GM23248 (cell line): ENCODE measurements at regions not wholly inside any gene's neighbourhood (a gene's known extent, or its start where the extent isn't known, plus 50 kb on each side); places are given as distances from the start of the nearest gene placed in this dataset.

Source experiments
- DNase-seq: peaks from one replicate; pipeline ENCODE4 v3.0.0-alpha.2; 2015
- H2AFZ ChIP-seq: fragments of 200-600 bp; sonication (generic); 2 replicates; pipeline ENCODE4 v1.6.1; 2016; ENCODE audit warnings: antibody characterized with exemption
- H3F3A ChIP-seq: fragments of 200-600 bp; sonication (generic); 2 replicates; pipeline ENCODE4 v1.6.1; 2016; ENCODE audit warnings: mild to moderate bottlenecking, antibody characterized with exemption, mixed run types; ENCODE audit not compliant: insufficient read depth
- H3K27ac ChIP-seq: fragments of 200-600 bp; sonication (generic); 2 replicates; pipeline ENCODE4 v1.5.1; 2016; ENCODE audit warnings: mild to moderate bottlenecking
- H3K27me3 ChIP-seq: fragments of 200-600 bp; sonication (generic); replicated peaks from 2 replicates; pipeline ENCODE4 v1.6.1; 2016; ENCODE audit warnings: mild to moderate bottlenecking; ENCODE audit not compliant: insufficient read depth
- H3K36me3 ChIP-seq: fragments of 200-600 bp; sonication (generic); 2 replicates; pipeline ENCODE4 v1.6.1; 2016; ENCODE audit warnings: low read depth, mild to moderate bottlenecking
- H3K4me1 ChIP-seq: fragments of 200-600 bp; sonication (generic); 2 replicates; pipeline ENCODE4 v1.6.1; 2016; ENCODE audit warnings: mild to moderate bottlenecking; ENCODE audit not compliant: insufficient read depth
- H3K4me2 ChIP-seq: fragments of 200-600 bp; sonication (generic); one replicate; pipeline ENCODE4 v1.6.1; 2016; ENCODE audit warnings: mild to moderate bottlenecking; ENCODE audit not compliant: unreplicated experiment
- H3K4me3 ChIP-seq: fragments of 200-600 bp; sonication (generic); 2 replicates; pipeline ENCODE4 v1.5.1; 2016; ENCODE audit warnings: mild to moderate bottlenecking
- H3K79me2 ChIP-seq: fragments of 200-600 bp; sonication (generic); 2 replicates; pipeline ENCODE4 v1.6.1; 2016; ENCODE audit warnings: mild to moderate bottlenecking; ENCODE audit not compliant: insufficient read depth
- H3K9ac ChIP-seq: fragments of 200-600 bp; sonication (generic); 2 replicates; pipeline ENCODE4 v1.6.1; 2016; ENCODE audit warnings: mild to moderate bottlenecking
- H3K9me2 ChIP-seq: fragments of 200-600 bp; sonication (generic); 2 replicates; pipeline ENCODE4 v1.6.1; 2016; ENCODE audit warnings: mixed run types, mild to moderate bottlenecking, moderate library complexity; ENCODE audit not compliant: insufficient read depth
- H3K9me3 ChIP-seq: fragments of 200-600 bp; sonication (generic); one replicate; pipeline ENCODE4 v1.6.1; 2017; ENCODE audit warnings: low read depth
- H4K20me1 ChIP-seq: fragments of 200-600 bp; sonication (generic); 2 replicates; pipeline ENCODE4 v1.6.0; 2016; ENCODE audit not compliant: insufficient read depth
- EZH2 ChIP-seq: fragments of 200-600 bp; sonication (generic); IDR thresholded peaks from 2 replicates; pipeline ENCODE4 v1.6.1; 2018; ENCODE audit warnings: antibody characterized with exemption, mild to moderate bottlenecking; ENCODE audit not compliant: insufficient read depth, poor library complexity, severe bottlenecking
- EZH2phosphoT487 ChIP-seq: fragments of 200-600 bp; sonication (generic); IDR thresholded peaks from 2 replicates; pipeline ENCODE4 v1.6.1; 2018; ENCODE audit warnings: antibody characterized with exemption, moderate library complexity, mild to moderate bottlenecking, low read depth; ENCODE audit not compliant: insufficient read depth
- WGBS, 2 experiments: methylation state at CpG; one replicate each; pipeline ENCODE4 v1.1.6; 2015 to 2017; ENCODE audit warnings: low lambda C conversion rate in 2 of 2, low coverage in 1 of 2; ENCODE audit errors: missing lambda C conversion rate in 2 of 2; 5-methylcytosine and 5-hydroxymethylcytosine counted together
- in situ Hi-C: fragments of 300-500 bp; cut with MboI; formaldehyde crosslinking; loops from 2 replicates; pipeline ENCODE4 v1.15.0; 2020

DNA sequence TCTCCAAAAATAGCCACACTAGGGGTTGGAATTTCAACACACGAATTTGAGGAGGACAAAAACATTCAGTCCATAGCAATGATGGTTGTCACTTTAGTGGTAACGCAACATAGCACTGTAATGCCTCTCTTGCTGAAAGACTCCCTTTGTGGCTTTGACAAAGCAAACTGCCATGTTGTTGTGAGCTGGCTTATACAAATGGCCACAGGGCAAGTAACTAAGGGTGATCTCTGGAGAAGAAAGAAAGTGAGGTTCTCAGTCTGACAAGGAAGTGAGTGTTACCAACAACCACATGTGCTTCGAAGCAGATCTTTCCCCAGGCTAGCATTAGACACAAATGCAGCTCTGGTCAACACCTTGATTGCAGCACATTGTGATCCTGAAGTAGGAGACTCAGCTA lies 79.1 kb upstream of the PCDH17 start:
- H3K9me3 ChIP-seq, result no peaks in the 10 kb centered on the region

GRCh38 chr13:57553932-57554331 lies 77.6 kb upstream of the PCDH17 start:
- in situ Hi-C loops, result no loop called here
- Histone ChIP-seq H3F3A (no peaks in the 10 kb centered on the region), H3K4me3 (no peak overlapping the region), H3K27me3 (no peaks in the 10 kb centered on the region), H3K9ac (no peak overlapping the region), H3K9me2 (no peaks in the 10 kb centered on the region), H3K9me3 (no peaks in the 10 kb centered on the region), H3K36me3 (no peaks in the 10 kb centered on the region), H3K4me2 (no peak overlapping the region), H2AFZ (no peak overlapping the region), H3K4me1 (no peaks in the 10 kb centered on the region), H4K20me1 (no peaks in the 10 kb centered on the region), H3K79me2 (no peaks in the 10 kb centered on the region), H3K27ac (no peak overlapping the region)
- WGBS, 2 experiments, result 8 to 20% methylated on average over 1 of the region's 1 CpG
- no peak for TF ChIP-seq EZH2phosphoT487
- TF ChIP-seq EZH2, result no peak
- no peak for DNase-seq

More for the DNA sequence above, 79.1 kb upstream of the PCDH17 start:
- no peaks in the 10 kb centered on the region for H4K20me1 ChIP-seq
- H3K4me1 ChIP-seq, result no peaks in the 10 kb centered on the region
- no peaks in the 10 kb centered on the region for H3K27me3 ChIP-seq
- no peak for DNase-seq
- H3K36me3 ChIP-seq, result no peaks in the 10 kb centered on the region
- H3K27ac ChIP-seq, result no peak overlapping the region
- no peaks in the 10 kb centered on the region for H3K79me2 ChIP-seq
- in situ Hi-C loops, result no loop called here
- TF ChIP-seq EZH2phosphoT487 (no peak), EZH2 (no peak)
- no peaks in the 10 kb centered on the region for H3F3A ChIP-seq
- no peak overlapping the region for H2AFZ ChIP-seq
- 14 to 23% methylated on average over 3 of the region's 3 CpGs for WGBS, 2 experiments
- no peak overlapping the region for H3K4me2 ChIP-seq
- no peak overlapping the region for H3K9ac ChIP-seq
- no peaks in the 10 kb centered on the region for H3K9me2 ChIP-seq
- no peak overlapping the region for H3K4me3 ChIP-seq

DNA sequence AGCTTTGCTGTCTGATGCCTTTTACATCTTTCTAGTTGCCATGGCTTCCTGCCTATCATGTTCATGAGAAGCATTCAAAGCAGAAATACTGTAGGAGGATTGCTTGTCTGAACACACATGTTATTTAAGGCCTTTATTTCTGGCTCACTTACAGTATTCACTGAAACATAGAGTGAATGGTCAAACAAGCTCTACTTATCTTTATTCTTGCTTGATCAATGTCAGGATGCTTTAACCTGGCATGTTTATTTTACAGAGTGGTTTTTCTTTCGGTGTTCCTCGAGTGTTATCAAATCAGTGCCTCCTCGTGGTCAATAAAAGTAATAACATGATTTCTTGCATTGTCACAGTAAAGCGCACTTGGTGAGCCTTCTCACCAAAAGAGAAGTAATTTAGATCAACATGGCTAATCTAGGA lies 73.5 kb upstream of the PCDH17 start:
- Histone ChIP-seq H3K9ac (no peak overlapping the region), H2AFZ (no peak overlapping the region), H3K4me2 (no peak overlapping the region), H3K4me3 (no peak overlapping the region), H3K9me3 (no peaks in the 10 kb centered on the region), H3K36me3 (no peaks in the 10 kb centered on the region), H3K9me2 (no peaks in the 10 kb centered on the region), H3K27ac (no peak overlapping the region), H3K4me1 (no peaks in the 10 kb centered on the region), H3F3A (no peaks in the 10 kb centered on the region), H3K27me3 (no peaks in the 10 kb centered on the region), H3K79me2 (no peaks in the 10 kb centered on the region), H4K20me1 (no peaks in the 10 kb centered on the region)
- peak; percentile 4 for DNase-seq
- in situ Hi-C loops, result no loop called here
- TF ChIP-seq EZH2phosphoT487 (no peak), EZH2 (no peak)
- 11 to 14% methylated on average over 4 of the region's 4 CpGs for WGBS, 2 experiments

DNA sequence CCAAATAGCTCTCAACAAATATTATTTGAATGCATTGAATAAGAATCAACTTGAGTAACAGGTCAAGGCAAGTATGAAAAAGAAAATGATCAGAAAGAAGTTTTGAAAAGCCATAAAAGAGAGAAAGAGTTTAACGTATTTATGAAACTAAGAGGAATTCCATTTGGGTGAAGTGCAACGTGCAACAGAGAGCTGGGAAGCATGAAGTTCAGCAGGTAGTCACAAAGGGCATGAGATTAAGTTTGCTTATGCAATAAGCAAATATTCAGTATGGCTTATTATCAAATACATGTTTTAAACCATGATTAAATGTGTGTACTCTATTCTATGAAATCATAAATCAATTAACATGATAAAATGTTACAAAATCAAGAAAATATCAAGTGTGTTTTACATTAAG lies 62.7 kb upstream of the PCDH17 start:
- no peaks in the 10 kb centered on the region for H4K20me1 ChIP-seq
- no peak for TF ChIP-seq EZH2phosphoT487
- no peak for TF ChIP-seq EZH2

DNA sequence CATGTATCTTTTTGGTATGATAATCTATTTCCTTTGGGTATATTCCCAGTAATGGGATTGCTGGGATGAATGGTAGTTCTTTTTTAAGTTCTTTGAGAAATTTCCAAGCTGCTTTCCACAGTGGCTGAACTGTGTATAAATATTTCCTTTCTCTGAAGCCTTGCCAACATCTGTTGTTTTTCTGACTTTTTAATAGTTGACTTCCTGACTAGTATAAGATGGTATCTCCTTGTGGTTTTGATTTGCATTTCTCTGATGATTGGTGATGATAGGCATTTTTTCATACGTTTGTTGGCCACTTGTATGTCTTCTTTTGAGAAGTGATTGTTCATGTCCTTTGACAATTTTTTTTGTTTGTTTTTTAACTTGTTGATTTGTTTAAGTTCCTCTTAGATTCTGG lies 61.6 kb upstream of the PCDH17 start:
- Histone ChIP-seq H3K27me3 (no peaks in the 10 kb centered on the region), H3K4me1 (no peaks in the 10 kb centered on the region), H2AFZ (no peak overlapping the region), H3K4me3 (no peak overlapping the region), H4K20me1 (no peaks in the 10 kb centered on the region), H3K27ac (no peak overlapping the region), H3K9me3 (no peaks in the 10 kb centered on the region), H3F3A (no peaks in the 10 kb centered on the region), H3K36me3 (no peaks in the 10 kb centered on the region), H3K4me2 (no peak overlapping the region), H3K79me2 (no peaks in the 10 kb centered on the region), H3K9ac (no peak overlapping the region), H3K9me2 (no peaks in the 10 kb centered on the region)
- in situ Hi-C loops, result no loop called here
- no peak for DNase-seq
- TF ChIP-seq EZH2, result no peak
- WGBS, 2 experiments, result 0 to 3% methylated on average over 1 of the region's 1 CpG

More for the DNA sequence above, 62.7 kb upstream of the PCDH17 start:
- in situ Hi-C loops, result no loop called here
- no peak for DNase-seq
- Histone ChIP-seq H2AFZ (no peak overlapping the region), H3K4me2 (no peak overlapping the region), H3K27me3 (no peaks in the 10 kb centered on the region), H3K9me2 (no peaks in the 10 kb centered on the region), H3F3A (no peaks in the 10 kb centered on the region), H3K36me3 (no peaks in the 10 kb centered on the region), H3K9ac (no peak overlapping the region), H3K79me2 (no peaks in the 10 kb centered on the region), H3K4me3 (no peak overlapping the region), H3K4me1 (no peaks in the 10 kb centered on the region), H3K9me3 (no peaks in the 10 kb centered on the region), H3K27ac (no peak overlapping the region)
- WGBS, 2 experiments, result 12 to 15% methylated on average over 2 of the region's 2 CpGs
